NCI-H446 (cell line): ENCODE measurements at regions not wholly inside any gene's neighbourhood (a gene's known extent, or its start where the extent isn't known, plus 50 kb on each side); places are given as distances from the start of the nearest gene placed in this dataset.

Experiments used
- DNase-seq, 2 experiments: peaks; one replicate each; lab custom pipeline; 2025; lab: John Stamatoyannopoulos, UW

GRCh38 chr10:111203615-111204014 is 126.8 kb downstream of the ADRA2A start:
- no peak for DNase-seq

GRCh38 chr10:111204838-111205237 is 128.0 kb downstream of the ADRA2A start:
- DNase-seq, result no peak

DNA sequence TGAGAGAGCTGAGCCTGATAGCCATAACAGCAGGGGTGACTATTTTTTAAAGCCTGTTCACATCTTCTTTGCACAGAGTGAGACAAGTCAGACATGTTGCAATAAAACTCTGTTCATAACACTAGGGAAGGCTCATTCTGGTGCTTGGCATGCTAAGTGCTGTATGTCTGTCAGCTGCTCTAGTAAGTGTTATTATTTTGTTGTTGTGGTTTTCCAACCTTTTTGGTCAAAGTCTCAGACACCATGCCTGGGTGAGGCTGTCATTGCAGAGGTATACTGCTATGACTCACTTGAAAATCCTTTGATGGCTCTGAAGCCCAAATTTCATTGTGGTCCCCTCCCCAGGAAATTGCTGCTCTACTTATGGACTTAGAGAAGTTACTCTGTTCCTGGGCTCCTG is 129.7 kb downstream of the ADRA2A start:
- no peak for DNase-seq

DNA sequence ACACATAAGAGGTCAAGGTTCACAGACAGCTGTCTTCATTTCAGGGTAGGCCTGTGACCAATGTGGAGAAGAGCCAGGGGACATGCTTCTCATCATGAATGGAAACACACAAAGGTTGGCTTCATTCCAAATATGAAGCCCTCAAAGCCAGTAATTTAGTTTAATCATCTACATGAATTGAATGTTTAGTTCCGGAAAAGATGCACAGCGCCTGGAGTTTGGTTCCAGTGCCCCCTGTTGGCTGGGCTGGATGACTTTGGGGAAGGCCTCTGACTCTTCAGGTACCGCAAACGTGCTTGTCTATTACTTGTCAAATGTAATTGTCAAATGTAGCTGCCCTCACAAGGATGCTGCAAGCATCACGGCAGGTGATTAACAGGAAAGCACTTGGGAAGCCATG is 130.7 kb downstream of the ADRA2A start:
- DNase-seq, result peak in 1 of 2 experiments; percentile 30

- DNase-seq, result no peak
Measured at GRCh38 chr10:111208951-111209350, 132.1 kb downstream of the ADRA2A start.

DNA sequence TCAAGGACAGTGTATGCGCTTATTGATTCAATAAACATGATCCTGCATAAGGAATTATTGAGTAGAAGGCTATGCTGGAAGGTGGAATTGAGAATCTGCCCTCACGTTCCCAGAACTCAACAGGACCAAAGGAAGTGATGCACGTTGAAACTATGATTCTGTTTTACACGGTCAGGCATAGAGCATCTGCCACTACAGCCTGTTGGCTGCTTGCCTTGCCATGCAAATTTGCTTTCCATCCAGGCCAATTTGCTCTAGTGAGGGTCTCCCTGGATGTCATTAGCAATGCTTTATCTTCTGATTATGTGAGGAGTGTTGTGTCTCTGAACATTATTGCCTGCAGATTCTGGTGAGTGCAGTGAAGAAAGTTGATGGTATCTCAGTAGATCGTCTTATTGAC is 132.9 kb downstream of the ADRA2A start:
- DNase-seq, result peak; percentile 44 to 80

DNA sequence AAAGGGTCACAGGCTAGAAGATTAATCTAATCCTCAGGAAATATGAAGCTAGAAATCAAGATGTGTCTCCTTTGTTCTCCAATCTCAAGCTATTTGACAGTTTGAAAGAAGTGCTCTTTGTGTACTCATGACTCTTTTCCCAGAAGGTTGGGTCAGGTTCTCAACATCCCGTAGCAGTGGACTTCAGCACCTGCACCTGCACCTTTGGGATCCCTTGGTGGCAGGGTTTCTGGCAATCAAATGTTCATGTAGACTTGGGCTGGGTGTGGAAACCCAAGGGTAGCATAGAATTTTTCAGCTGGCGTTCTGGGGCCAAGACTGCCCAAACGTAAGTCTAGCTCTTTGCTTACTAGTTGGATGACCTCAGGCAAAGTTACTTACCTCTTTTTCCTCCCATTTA is 134.4 kb downstream of the ADRA2A start:
- DNase-seq, result no peak

DNA sequence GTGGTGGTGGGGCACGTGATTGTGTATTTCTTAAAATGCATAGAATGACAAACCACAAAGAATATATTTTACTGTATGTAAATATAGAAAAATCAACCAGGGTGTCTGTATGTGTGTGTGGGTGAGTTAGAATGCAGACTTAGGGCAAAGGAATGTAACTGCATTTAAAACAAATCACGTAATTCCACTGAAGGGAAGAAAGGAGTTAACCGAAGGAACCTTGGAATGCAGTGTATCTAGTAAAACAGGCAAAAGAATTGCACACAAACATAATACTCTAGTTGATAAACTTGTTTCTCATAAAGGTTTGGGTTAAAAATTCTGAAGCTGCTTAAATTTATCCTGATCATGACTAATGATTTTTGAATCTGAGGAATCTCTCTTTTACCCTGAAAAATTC is 134.9 kb downstream of the ADRA2A start:
- DNase-seq, result no peak

DNA sequence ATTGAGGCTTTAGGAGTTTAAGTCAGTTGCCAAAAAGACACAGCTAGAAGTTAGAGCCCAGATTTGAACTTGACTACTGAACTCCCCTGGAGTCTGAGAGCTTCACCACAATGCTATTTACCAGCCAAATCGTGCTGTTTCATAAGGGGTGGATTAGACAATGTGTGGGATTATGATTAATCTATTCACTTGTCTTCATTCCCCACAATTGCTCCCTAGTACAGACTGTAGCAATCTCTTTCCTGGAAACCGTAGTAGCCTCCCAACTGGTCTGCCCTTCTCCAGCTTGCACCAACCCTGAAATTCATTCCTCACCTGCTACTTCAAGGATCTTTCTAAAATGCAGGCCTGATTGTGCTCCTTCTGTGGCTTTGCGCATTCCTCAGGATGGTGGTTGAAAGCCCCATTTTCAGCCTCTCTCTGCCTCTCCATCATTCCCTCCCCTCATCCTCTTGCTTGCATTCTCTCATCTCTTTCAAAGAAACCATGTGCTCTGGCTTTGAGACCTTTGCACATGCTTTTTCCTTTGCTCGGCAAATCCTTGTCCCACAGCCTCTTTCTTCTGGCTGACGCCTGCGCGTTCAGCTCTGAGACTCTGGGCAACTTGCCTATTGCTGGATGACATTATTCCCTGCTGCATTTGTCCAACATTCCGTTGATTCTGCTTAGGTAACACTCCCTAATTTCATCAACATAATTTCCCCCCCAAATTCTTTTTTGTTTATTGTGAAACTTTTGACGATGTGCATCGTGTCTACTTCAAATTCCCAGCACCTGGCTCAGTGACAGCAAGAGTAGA is 145.1 kb downstream of the ADRA2A start:
- peak; percentile 32 to 69 for DNase-seq

- DNase-seq, result peak; percentile 83 to 93
Measured at GRCh38 chr10:111222961-111223360, 146.1 kb downstream of the ADRA2A start.

GRCh38 chr10:111231779-111232178 is 154.9 kb downstream of the ADRA2A start:
- no peak for DNase-seq

DNA sequence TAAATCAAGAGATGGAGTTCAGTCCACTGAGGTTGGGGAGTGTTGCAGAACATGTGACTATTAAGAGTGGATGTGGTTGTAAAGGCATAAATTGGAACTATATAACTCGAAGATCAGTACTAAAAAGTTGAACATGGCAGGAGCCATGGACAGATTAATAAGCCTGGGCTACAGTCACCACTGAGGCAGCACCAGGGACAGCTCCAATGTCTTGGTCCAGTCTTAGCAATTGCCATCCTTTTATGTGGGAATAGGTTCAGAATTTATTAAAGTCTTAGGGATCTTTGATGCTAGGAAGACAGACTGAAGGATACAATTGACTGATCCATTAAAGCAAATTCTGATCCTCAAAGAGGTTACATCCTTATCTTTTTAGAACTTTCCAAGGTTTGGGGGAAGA is 156.6 kb downstream of the ADRA2A start:
- DNase-seq, result no peak

- DNase-seq, result no peak
Measured at GRCh38 chr10:111234234-111234913, 157.5 kb downstream of the ADRA2A start.

DNA sequence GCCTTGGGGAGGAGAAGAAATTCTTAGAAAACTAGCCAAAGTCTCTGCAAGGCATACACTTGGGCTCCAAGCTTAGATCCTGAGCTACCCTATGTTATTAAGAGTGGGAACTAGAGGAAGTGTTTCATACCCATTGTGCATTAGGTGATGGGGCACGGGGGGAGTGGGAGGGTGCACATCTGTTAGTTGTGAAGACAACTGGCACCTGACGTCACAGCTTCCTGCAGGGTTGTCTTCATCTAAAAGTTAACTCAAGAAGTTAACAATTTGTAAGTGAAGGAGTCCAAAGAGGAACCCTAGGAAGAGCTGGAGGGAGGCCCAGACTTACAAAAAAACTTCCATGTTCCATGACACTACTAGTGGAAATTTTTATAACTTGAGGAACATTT is 158.1 kb downstream of the ADRA2A start:
- no peak for DNase-seq

GRCh38 chr10:111240348-111240747 is 163.5 kb downstream of the ADRA2A start:
- DNase-seq, result no peak

DNA sequence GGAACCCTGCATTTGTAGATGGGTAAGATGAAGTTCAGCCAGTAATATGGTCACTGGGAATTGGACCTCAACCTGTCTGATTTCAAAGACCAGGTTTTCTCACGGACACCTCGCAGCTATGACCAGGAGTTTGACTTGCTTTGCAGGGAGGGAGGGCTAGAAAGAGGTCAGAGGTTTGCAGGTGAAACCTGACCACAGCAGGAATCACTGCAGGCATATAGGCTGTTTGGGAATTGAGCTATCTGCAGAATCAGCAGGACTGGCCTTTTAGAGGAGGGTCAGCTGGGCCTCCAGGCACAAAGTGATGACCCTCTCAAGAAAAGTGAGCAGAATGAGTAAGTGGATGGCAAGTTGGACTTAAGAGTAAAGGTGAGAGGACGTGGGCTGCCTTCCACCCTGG is 166.3 kb downstream of the ADRA2A start:
- DNase-seq, result no peak

GRCh38 chr10:111246136-111246535 is 169.3 kb downstream of the ADRA2A start:
- no peak for DNase-seq

DNA sequence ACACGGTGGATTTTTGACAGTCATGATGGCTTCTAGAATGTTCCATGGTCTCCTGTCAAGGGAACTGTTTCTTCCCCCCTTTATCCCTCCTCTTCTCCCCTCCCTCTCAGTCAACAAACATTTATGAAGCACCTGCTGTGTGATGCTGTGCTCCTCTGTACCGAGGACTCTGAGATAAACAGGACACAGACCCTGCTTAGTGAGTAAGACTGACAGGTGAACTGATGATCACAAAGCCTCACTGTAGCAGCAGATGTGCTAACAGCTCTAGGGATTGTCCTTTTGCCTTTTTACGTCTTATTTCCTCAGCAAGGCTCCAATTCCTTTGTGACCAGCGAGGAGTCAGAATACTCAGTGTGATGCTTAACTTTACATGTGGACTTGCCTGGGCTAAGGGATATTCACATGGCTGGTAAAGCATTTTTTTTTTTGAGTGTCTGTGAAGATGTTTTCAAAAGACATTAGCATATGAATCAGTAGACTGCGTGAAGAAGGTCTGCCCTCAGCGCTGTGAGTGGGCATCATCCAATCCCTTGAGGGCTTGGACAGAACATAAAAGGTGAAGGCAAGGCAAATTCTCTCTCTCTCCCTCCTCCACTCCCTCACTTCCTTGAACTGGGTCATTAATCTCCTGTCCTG is 170.1 kb downstream of the ADRA2A start:
- no peak for DNase-seq

GRCh38 chr10:111247781-111248389 is 171.1 kb downstream of the ADRA2A start:
- no peak for DNase-seq

- no peak for DNase-seq
Measured at GRCh38 chr10:111249925-111250324, 173.1 kb downstream of the ADRA2A start.

DNA sequence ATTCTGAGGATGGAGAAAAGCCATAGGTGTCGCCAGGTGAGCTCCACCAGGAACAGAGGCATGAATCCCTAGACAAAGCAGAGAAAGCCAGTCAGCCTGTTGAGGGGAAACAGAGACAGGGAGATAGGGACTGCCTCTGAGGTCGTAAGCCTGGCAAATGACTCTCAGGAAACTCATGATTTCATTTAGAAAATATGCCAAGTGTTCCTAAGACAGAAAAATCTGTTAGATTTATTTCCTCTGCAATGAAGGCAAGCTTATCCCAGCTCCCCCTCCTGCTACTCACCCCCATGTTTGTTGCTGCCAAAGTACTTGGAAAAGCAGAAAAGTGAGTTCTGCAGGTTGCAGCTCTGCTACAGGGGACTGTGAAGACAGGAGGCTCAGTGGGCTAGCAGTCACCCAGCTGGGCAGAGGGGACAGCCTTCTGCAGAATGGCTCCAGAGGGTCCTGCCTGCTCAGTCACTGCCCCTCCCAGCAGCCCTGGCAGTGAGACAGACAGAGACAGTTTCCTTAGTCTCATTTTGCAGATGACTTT is 184.3 kb downstream of the ADRA2A start:
- DNase-seq, result peak in 1 of 2 experiments; percentile 19

DNA sequence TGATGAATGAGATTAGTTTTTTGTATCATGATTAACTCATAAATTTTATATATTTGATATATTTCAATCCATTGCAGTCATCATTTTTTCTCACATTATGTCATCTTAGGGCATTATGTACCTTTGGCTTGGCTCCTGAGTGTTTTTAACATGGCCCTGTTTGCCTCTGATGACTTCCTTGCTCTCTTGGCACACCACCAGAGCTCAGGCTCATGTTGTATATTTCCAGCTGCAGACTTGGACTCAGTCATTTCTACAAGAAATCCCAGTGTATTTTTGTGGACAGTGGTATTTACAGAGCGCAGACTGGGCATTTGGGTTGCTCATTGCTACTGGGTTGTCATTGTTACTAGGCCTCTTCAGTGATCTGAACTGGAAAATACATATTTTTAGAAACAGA is 188.5 kb downstream of the ADRA2A start:
- DNase-seq, result peak in 1 of 2 experiments; percentile 34
